GF-D8 (cell line): ENCODE measurements at regions not wholly inside any gene's neighbourhood (a gene's known extent, or its start where the extent isn't known, plus 50 kb on each side); places are given as distances from the start of the nearest gene placed in this dataset.

Source experiments
- DNase-seq: peaks from one replicate; lab custom pipeline; 2025; lab: John Stamatoyannopoulos, UW

DNA sequence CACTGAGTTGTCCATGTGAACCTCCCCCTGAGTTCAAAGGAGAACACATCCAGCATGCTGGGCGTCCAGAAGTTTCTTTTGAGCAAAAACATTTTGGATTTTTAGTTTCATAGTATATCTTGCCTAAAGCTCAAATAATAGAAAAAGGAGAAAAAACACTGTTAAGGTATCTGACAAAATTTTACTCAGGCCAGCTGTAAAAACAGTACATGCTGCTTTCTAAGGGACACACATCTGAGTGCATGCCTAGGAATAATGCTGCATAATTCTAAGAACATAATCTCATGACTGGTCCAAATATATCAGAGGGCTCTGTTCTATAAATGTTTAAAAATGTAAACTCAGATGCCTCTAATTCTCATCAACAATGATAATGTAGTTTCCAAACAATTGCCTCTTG is 561.3 kb upstream of the INTU start:
- no peak for DNase-seq

GRCh38 chr4:127080141-127080540 is 552.6 kb upstream of the INTU start:
- DNase-seq: no peak

DNA sequence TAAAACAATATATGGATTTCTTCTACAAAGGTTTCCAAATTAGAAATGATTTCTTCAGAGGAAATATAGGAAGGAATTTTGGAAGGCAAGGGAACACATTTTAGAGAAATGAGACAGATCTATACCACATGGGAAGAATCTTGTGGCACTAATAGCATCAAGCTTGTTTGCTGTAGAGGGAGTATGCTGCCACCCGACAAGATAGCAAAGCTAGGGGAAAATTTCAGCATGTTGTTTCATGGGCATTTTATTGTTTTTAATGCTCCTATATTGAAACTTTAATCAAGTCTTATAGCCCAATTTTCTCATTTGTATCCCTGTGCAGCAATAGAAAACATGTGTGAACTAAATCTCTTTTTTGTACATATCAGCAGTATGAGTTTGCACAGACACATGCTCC is 551.7 kb upstream of the INTU start:
- DNase-seq: no peak

GRCh38 chr4:127082986-127083385 is 549.8 kb upstream of the INTU start:
- no peak for DNase-seq

GRCh38 chr4:127084666-127085065 is 548.1 kb upstream of the INTU start:
- no peak for DNase-seq

DNA sequence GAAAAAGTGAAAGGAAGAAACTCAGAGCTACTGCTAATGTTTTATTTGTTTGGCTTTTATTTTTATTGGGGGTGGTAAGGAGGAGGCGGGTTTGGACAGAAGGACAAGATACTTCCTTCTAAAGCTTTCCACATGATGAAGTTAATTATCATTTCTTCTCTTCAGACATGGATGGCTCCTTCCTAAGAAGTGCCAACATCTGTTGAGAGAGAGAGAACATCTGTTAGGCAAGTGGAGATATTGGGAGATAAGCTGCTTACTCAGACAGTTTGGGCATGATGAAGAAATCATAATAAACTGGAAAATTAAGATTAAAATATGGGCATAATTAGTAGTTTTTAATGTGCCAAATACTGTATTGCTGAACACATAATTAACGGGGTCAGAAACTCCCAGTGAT is 535.7 kb upstream of the INTU start:
- no peak for DNase-seq

DNA sequence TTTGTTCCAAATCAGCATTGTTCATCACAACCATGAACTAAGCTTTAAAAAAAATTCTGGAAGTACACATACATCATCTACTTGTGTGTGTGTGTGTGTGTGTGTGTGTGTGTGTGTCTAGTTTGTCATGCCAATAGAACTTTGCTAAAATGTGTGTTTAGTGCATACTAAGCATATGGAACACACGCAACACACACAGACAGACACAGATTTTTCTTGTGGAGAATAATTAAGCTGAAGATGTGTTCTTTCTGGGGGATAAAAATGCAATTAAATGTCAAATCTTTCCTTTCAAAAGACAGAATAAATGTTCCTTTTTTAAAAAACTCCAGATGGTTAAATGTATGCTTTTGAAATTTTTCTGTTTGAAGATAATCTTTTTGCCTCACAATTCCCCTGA is 530.4 kb upstream of the INTU start:
- DNase-seq: no peak

- DNase-seq: no peak
Observed at GRCh38 chr4:127103681-127104115, 529.1 kb upstream of the INTU start.

DNA sequence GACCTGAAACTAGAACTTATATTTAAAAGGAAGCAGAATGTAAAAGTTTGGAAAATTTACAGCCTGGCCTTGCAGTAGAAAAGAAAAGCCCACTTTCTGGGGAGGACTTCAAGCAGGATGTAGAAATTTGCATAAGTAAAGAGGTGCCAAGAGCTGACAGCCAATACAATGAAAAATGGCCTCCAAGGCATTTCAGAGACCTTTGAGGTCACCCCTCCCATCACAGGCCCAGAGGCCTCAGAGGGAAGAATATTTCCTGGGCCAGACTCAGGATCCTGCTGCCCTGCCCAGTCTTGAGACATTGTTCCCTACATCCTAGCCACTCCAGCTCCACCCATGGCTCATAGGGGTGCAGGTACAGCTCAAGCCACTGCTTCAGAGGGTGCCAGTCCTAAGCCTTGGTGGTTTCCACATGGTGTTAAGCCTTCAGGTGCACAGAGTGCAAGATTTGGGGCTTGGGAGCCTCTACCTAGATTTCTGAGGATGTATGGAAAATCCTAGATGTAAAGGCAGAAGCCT is 518.9 kb upstream of the INTU start:
- no peak for DNase-seq

- DNase-seq: no peak
Observed at GRCh38 chr4:127118681-127119080, 514.1 kb upstream of the INTU start.

DNA sequence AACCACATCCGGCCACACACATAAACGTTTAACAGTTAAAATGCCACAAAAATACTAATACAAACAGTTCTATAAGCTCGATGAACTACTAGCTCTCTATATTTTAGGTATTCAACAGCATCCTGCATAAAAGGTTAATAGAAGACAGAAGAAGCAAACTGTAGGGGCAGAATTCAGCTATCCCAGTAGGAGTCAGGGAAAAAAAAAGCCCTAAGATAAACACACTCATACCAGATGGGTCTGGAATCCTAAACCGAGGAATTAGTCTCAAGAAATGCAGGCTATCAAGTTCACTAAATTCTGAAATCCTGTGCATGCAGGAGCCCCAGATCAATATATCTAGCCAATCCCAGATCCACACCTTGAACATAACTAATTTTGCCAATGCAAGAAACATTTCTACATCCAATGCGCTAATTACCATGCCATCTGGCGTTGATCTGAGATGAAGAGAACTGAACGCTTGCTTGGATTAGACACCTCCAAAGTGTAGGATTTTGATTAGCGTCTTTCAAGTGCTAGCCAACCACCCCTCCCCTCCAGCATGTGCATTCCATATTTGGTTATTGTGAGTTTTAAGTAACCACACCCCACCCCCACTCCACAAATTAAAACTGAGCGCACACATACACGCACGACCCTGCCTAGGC is 512.2 kb upstream of the INTU start:
- no peak for DNase-seq

- no peak for DNase-seq
Observed at GRCh38 chr4:127124919-127125318, 507.8 kb upstream of the INTU start.

- no peak for DNase-seq
Observed at GRCh38 chr4:127126718-127127117, 506.0 kb upstream of the INTU start.

- no peak for DNase-seq
Observed at GRCh38 chr4:127131527-127131926, 501.2 kb upstream of the INTU start.

- no peak for DNase-seq
Observed at GRCh38 chr4:127134490-127134889, 498.3 kb upstream of the INTU start.

GRCh38 chr4:127138586-127138985 is 494.2 kb upstream of the INTU start:
- DNase-seq: no peak

GRCh38 chr4:127139788-127140286 is 492.9 kb upstream of the INTU start:
- DNase-seq: no peak

DNA sequence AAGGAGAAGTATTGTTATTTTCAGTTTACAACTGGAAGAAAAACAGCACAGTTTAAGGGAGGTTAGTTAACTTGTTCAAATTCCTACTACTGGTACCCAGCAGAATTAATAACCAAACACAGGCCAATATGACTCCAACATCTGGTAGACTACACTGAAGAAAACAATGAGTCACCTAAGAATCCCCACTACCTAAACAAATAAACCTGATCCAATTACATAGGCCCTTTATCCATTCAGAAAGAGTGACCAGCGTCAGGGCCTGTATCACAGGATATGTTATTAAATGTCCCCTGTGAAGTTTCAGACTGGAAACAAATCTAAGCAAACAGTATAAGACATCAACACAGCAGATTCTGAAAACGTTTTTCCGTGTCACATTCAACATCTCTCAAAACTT is 492.5 kb upstream of the INTU start:
- no peak for DNase-seq

GRCh38 chr4:127141856-127142255 is 490.9 kb upstream of the INTU start:
- no peak for DNase-seq

DNA sequence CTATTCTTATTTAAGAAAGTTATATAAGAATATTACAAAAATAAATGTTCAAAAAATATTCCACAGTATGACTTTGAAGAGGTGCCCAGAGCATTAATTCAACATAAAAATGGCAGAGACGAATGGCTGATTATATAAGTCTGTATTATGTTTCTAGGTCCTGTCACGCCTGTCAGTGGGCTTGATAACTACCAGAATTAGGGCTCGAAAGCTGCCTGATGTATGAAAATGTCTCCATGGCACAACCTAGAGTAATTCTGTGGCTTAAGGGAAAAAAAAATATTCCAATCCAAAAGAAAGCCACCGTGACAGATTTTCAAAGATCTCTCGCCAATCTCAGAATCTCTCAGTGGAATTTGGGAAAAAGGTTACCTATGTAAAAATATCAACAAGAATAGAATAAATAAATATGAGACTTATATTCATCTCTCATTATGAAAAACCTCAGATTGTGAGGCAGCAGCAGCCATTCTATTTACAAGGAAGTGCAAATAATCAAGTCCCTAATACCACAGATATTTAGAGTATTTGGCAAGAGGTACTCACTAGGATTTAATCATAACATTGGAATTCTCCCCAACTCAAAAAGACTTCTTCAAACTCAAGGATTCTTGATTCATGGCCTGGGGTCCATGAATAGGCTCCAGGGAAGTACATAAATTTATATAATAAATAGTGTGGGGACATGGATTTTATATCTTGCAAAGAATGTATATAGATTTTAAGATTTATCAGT is 489.1 kb upstream of the INTU start:
- DNase-seq: no peak

GRCh38 chr4:127145006-127145540 is 487.7 kb upstream of the INTU start:
- DNase-seq: no peak

GRCh38 chr4:127148165-127148564 is 484.6 kb upstream of the INTU start:
- no peak for DNase-seq

GRCh38 chr4:127149086-127149485 is 483.7 kb upstream of the INTU start:
- no peak for DNase-seq
